Smooth muscle cell (in vitro differentiated cells): ENCODE measurements at regions not wholly inside any gene's neighbourhood (a gene's known extent, or its start where the extent isn't known, plus 50 kb on each side); places are given as distances from the start of the nearest gene placed in this dataset.

Experiments
- DNase-seq: peaks from one replicate; lab custom pipeline; 2025; ENCODE audit not compliant: unreplicated experiment; lab: John Stamatoyannopoulos, UW
- H2AFZ ChIP-seq: fragments of 200-600 bp; sonication (generic); 2 replicates; pipeline ENCODE4 v1.6.0; 2016; ENCODE audit warnings: antibody characterized with exemption, low read depth, mild to moderate bottlenecking
- H3F3A ChIP-seq: fragments of 200-600 bp; sonication (generic); 2 replicates; pipeline ENCODE4 v1.6.0; 2017; ENCODE audit warnings: antibody characterized with exemption, low read depth
- H3K27ac ChIP-seq: fragments of 200-600 bp; sonication (generic); 2 replicates; pipeline ENCODE4 v1.5.1; 2016; ENCODE audit warnings: low read depth, mild to moderate bottlenecking
- H3K27me3 ChIP-seq: fragments of 200-600 bp; sonication (generic); 2 replicates; pipeline ENCODE4 v1.6.1; 2016; ENCODE audit warnings: low read depth, mild to moderate bottlenecking
- H3K36me3 ChIP-seq: fragments of 200-600 bp; sonication (generic); 2 replicates; pipeline ENCODE4 v1.5.1; 2016; ENCODE audit warnings: low read depth
- H3K4me1 ChIP-seq: fragments of 200-600 bp; sonication (generic); 2 replicates; pipeline ENCODE4 v1.5.1; 2016; ENCODE audit warnings: low read depth
- H3K4me2 ChIP-seq: fragments of 200-600 bp; sonication (generic); 2 replicates; pipeline ENCODE4 v1.6.0; 2016; ENCODE audit warnings: mild to moderate bottlenecking
- H3K4me3 ChIP-seq: fragments of 200-600 bp; sonication (generic); 2 replicates; pipeline ENCODE4 v1.5.1; 2016; ENCODE audit warnings: mild to moderate bottlenecking
- H3K79me2 ChIP-seq: fragments of 200-600 bp; sonication (generic); 2 replicates; pipeline ENCODE4 v1.6.0; 2016; ENCODE audit warnings: low read depth, mild to moderate bottlenecking
- H3K9ac ChIP-seq: fragments of 200-600 bp; sonication (generic); 2 replicates; pipeline ENCODE4 v1.6.0; 2016; ENCODE audit warnings: low read depth
- H3K9me3 ChIP-seq: fragments of 200-600 bp; sonication (generic); replicated peaks from 2 replicates; pipeline ENCODE4 v1.5.1; 2016; ENCODE audit warnings: low read depth
- H4K20me1 ChIP-seq: fragments of 200-600 bp; sonication (generic); 2 replicates; pipeline ENCODE4 v1.6.0; 2016; ENCODE audit warnings: low read depth
- CTCF ChIP-seq: fragments of 200-600 bp; sonication (generic); IDR thresholded peaks from 2 replicates; pipeline ENCODE4 v1.5.1; 2017; ENCODE audit warnings: borderline replicate concordance, mild to moderate bottlenecking, antibody characterized with exemption; ENCODE audit not compliant: insufficient read depth, poor library complexity, severe bottlenecking
- WGBS: methylation state at CpG from one replicate; pipeline ENCODE4 v1.1.7; 2016; ENCODE audit warnings: low lambda C conversion rate; 5-methylcytosine and 5-hydroxymethylcytosine counted together

- DNase-seq, result no peak
Observed at GRCh38 chr1:81044708-81045107, 756.0 kb upstream of the ADGRL2 start.

DNA sequence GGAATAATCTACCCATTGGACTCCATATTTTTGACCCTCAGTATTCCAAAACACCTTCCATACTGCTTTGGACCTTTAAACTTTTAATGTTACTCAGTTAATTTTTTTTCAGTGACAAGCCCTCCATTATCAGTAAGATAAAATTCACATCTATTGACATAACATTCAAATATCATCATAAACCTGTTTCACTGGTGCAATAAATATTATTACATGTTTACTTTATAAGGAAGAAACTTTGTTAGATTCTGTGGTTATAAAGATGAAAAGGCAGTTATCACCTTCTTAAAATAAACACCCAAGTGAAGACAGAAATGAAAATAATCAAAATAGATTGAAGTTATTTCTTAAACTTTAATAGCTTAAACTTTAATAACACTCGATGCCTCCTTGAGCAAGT, 758.5 kb upstream of the ADGRL2 start:
- no peak for DNase-seq
- no peak overlapping the region for H3K4me2 ChIP-seq
- WGBS, result 95% methylated on average over 1 of the region's 1 CpG
- no peaks in the 10 kb centered on the region for H3K79me2 ChIP-seq
- H3F3A ChIP-seq, result no peaks in the 10 kb centered on the region
- no peaks in the 10 kb centered on the region for H3K4me1 ChIP-seq
- no peaks in the 10 kb centered on the region for H3K36me3 ChIP-seq
- no peak for TF ChIP-seq CTCF
- no peak overlapping the region for H3K9ac ChIP-seq
- no peaks in the 10 kb centered on the region for H3K27me3 ChIP-seq
- H3K9me3 ChIP-seq, result no peaks in the 10 kb centered on the region
- no peaks in the 10 kb centered on the region for H4K20me1 ChIP-seq
- no peak overlapping the region for H3K4me3 ChIP-seq
- H3K27ac ChIP-seq, result no peak overlapping the region
- H2AFZ ChIP-seq, result no peak overlapping the region

More at GRCh38 chr1:81044708-81045107, 756.0 kb upstream of the ADGRL2 start:
- Histone ChIP-seq H3K27ac (no peak overlapping the region), H3K9me3 (no peaks in the 10 kb centered on the region), H3F3A (no peaks in the 10 kb centered on the region), H3K27me3 (no peaks in the 10 kb centered on the region), H3K4me3 (no peak overlapping the region), H3K79me2 (no peaks in the 10 kb centered on the region), H3K9ac (no peak overlapping the region), H2AFZ (no peak overlapping the region), H3K4me1 (no peaks in the 10 kb centered on the region), H3K36me3 (no peaks in the 10 kb centered on the region), H3K4me2 (no peak overlapping the region), H4K20me1 (no peaks in the 10 kb centered on the region)
- TF ChIP-seq CTCF, result no peak
- WGBS, result 76% methylated on average over 2 of the region's 2 CpGs

- Histone ChIP-seq H3K4me2 (no peak overlapping the region), H3K4me1 (no peaks in the 10 kb centered on the region), H3K27me3 (no peaks in the 10 kb centered on the region), H3F3A (no peaks in the 10 kb centered on the region), H3K9me3 (no peaks in the 10 kb centered on the region), H3K36me3 (no peaks in the 10 kb centered on the region), H3K4me3 (no peak overlapping the region), H4K20me1 (no peaks in the 10 kb centered on the region), H2AFZ (no peak overlapping the region), H3K27ac (no peak overlapping the region), H3K9ac (no peak overlapping the region), H3K79me2 (no peaks in the 10 kb centered on the region)
- TF ChIP-seq CTCF, result no peak
- WGBS, result 97% methylated on average over 1 of the region's 1 CpG
- DNase-seq, result no peak
Observed at GRCh38 chr1:81034291-81034690, 766.4 kb upstream of the ADGRL2 start.

GRCh38 chr1:81032973-81033425, 767.7 kb upstream of the ADGRL2 start:
- Histone ChIP-seq H3K4me3 (no peak overlapping the region), H3F3A (no peaks in the 10 kb centered on the region), H3K27me3 (no peaks in the 10 kb centered on the region), H3K27ac (no peak overlapping the region), H3K9ac (no peak overlapping the region), H3K4me1 (no peaks in the 10 kb centered on the region), H2AFZ (no peak overlapping the region), H3K79me2 (no peaks in the 10 kb centered on the region), H4K20me1 (no peaks in the 10 kb centered on the region), H3K9me3 (no peaks in the 10 kb centered on the region), H3K36me3 (no peaks in the 10 kb centered on the region), H3K4me2 (no peak overlapping the region)
- no peak for DNase-seq
- WGBS, result 80% methylated on average over 5 of the region's 5 CpGs
- TF ChIP-seq CTCF, result no peak
